ENCODE measurements at regions not wholly inside any gene's neighbourhood (a gene's known extent, or its start where the extent isn't known, plus 50 kb on each side); places are given as distances from the start of the nearest gene placed in this dataset.

GRCh38 chr4:71980976-71981375 lies 50.8 kb upstream of the NPFFR2 start:
- H3K9me3 Mint-ChIP-seq = no peaks in the 10 kb centered on the region; a peak in 2 of 5 replicates
- no peak overlapping the region for H4K91ac ChIP-seq (ENCODE audit: insufficient read length, low read depth, low read length)
- no peak overlapping the region for H3K27ac ChIP-seq (ENCODE audit: insufficient read length, low read depth, low read length)
- H3K4me2 ChIP-seq (ENCODE audit: insufficient read depth, insufficient read length, low read length) = no peak overlapping the region
- H2BK5ac ChIP-seq (ENCODE audit: insufficient read length, low read length) = no peak overlapping the region
- no peak overlapping the region for H2AK5ac ChIP-seq (ENCODE audit: insufficient read length, low read length)
- H2BK12ac ChIP-seq (ENCODE audit: insufficient read length, low read depth, low read length) = no peak overlapping the region
- peaks cover 0 to 3% (median 0%) of the 10 kb centered on the region in 3 experiments; a peak in 2 of 7 replicates for H3K36me3 Mint-ChIP-seq (ENCODE audit: insufficient read depth in 1 of 3, low read depth in 3 of 3)
- no peak overlapping the region for H2BK20ac ChIP-seq (ENCODE audit: low read depth, low read length, poor library complexity, severe bottlenecking)
- DNase-seq = no peak
- H2BK120ac ChIP-seq (ENCODE audit: low read depth, low read length, poor library complexity, severe bottlenecking) = no peak overlapping the region
- H3K4me1 ChIP-seq (ENCODE audit: insufficient read depth, low read length) = no peaks in the 10 kb centered on the region
- H3T11ph ChIP-seq (ENCODE audit: low read length) = no peak overlapping the region
- H3K56ac ChIP-seq (ENCODE audit: insufficient read length, low read depth, low read length) = no peak overlapping the region
- no peak overlapping the region for H2BK15ac ChIP-seq (ENCODE audit: low read depth, low read length)
- no peaks in the 10 kb centered on the region for H3K23me2 ChIP-seq (ENCODE audit: insufficient read length, low read depth, low read length, poor library complexity, severe bottlenecking)
- H3K4ac ChIP-seq (ENCODE audit: low read depth, low read length) = no peak overlapping the region
- TF ChIP-seq, protein P1, sequence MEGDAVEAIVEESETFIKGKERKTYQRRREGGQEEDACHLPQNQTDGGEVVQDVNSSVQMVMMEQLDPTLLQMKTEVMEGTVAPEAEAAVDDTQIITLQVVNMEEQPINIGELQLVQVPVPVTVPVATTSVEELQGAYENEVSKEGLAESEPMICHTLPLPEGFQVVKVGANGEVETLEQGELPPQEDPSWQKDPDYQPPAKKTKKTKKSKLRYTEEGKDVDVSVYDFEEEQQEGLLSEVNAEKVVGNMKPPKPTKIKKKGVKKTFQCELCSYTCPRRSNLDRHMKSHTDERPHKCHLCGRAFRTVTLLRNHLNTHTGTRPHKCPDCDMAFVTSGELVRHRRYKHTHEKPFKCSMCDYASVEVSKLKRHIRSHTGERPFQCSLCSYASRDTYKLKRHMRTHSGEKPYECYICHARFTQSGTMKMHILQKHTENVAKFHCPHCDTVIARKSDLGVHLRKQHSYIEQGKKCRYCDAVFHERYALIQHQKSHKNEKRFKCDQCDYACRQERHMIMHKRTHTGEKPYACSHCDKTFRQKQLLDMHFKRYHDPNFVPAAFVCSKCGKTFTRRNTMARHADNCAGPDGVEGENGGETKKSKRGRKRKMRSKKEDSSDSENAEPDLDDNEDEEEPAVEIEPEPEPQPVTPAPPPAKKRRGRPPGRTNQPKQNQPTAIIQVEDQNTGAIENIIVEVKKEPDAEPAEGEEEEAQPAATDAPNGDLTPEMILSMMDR (conservative IDR thresholded peaks at IDR 0.05) = no peak
- no peak overlapping the region for H4K8ac ChIP-seq (replicated peaks; ENCODE audit: insufficient read length, low read depth, low read length)
- H3K27ac Mint-ChIP-seq = no peak overlapping the region
- H3K9ac ChIP-seq (ENCODE audit: extremely low read depth, insufficient read length, low read length) = no peak overlapping the region
- H3K9me3 ChIP-seq (ENCODE audit: control insufficient read depth, low read depth, low read length) = no peaks in the 10 kb centered on the region
- no peaks in the 10 kb centered on the region for H3K27me3 Mint-ChIP-seq (ENCODE audit: low read depth)
- no peak overlapping the region for H3K23ac ChIP-seq (ENCODE audit: insufficient read length, low read depth, low read length)
- H3K79me2 ChIP-seq (ENCODE audit: insufficient read depth, low read length) = no peaks in the 10 kb centered on the region
- no peak overlapping the region for H3K18ac ChIP-seq (ENCODE audit: insufficient read length, low read depth, low read length)
- H3K79me1 ChIP-seq (ENCODE audit: insufficient read depth, low read depth, low read length, poor library complexity, severe bottlenecking) = no peaks in the 10 kb centered on the region
- no peaks in the 10 kb centered on the region for H3K4me1 Mint-ChIP-seq
- no peaks in the 10 kb centered on the region for H3K27me3 ChIP-seq (ENCODE audit: insufficient read depth, low read length)
- no peak overlapping the region for H3K4me3 Mint-ChIP-seq
- no CpG with 5 or more reads among the region's 2 CpGs for WGBS (ENCODE audit: extremely low coverage, insufficient read length, low lambda C conversion rate)
- no peak overlapping the region for H2AFZ ChIP-seq (ENCODE audit: low read length)
- H3K14ac ChIP-seq (ENCODE audit: insufficient read depth, low read length) = no peak overlapping the region
- no peaks in the 10 kb centered on the region for H4K20me1 ChIP-seq (ENCODE audit: control insufficient read depth, insufficient read depth, insufficient read length)
- H4K5ac ChIP-seq (ENCODE audit: insufficient read length, low read depth, low read length) = no peak overlapping the region
